ENCODE measurements at regions not wholly inside any gene's neighbourhood (a gene's known extent, or its start where the extent isn't known, plus 50 kb on each side); places are given as distances from the start of the nearest gene placed in this dataset.
"Not testable (repeated sequence)": the region's sequence is repeated elsewhere in the genome, so short reads cannot be mapped to it uniquely, and the experiment has no call there.

DNA sequence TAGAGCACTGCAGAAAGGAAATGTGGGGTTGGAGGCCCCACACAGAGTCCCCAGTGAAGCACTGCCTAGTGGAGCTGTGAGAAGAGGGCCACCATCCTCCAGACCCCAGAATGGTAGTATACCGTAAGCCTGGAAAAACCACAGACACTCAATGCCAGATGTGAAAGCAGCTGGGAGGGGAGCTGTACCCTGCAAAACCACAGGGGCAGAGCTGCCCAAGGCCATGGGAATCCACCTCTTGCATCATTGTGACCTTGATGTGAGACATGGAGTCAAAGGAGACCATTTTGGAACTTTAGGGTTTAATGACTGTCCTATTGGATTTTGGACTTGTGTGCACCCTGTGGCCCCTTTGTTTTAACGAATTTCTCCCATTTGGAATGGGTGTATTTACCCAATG lies 75.3 kb upstream of the SERPINE2 start:
- H3K36me3 ChIP-seq (ENCODE audit: control insufficient read depth, insufficient read depth, low read length), result no peaks in the 10 kb centered on the region
- H3K27me3 ChIP-seq (ENCODE audit: control insufficient read depth, insufficient read depth, low read length), result no peaks in the 10 kb centered on the region
- no peak overlapping the region for H3K4me3 ChIP-seq (ENCODE audit: low read depth, low read length)
- peaks cover 4% of the 10 kb centered on the region; the same call in 1 of the 2 replicates for H3K4me1 ChIP-seq (ENCODE audit: control insufficient read depth, insufficient read depth, low read length)
- no peak overlapping the region for H3K27ac ChIP-seq (ENCODE audit: low read depth, low read length)
- no peak overlapping the region for H3K9ac ChIP-seq (ENCODE audit: low read length)
- H3K9me3 ChIP-seq (ENCODE audit: control insufficient read depth, insufficient read depth, low read depth, low read length), result peaks cover 36% of the 10 kb centered on the region

DNA sequence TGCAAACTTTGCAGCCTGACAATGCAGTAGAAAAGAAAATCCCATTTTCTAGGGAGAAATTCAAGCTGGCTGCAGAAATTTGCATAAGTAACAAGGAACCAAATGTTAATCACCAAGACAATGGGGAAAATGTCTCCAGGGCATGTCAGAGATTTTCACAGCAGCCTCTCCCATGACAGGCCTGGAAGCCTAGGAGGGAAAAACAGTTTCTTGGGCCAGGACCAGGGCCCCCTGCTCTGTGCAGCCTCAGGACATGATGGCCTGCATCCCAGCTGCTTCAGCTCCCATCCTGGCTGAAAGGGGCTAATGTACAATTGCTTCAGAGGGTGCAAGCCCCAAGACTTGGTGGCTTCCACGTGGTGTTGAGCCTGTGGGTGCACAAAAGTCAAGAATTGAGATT lies 74.8 kb upstream of the SERPINE2 start:
- not testable (repeated sequence) for H3K4me3 ChIP-seq (ENCODE audit: low read depth, low read length); H3K27me3 ChIP-seq (ENCODE audit: control insufficient read depth, insufficient read depth, low read length); H3K27ac ChIP-seq (ENCODE audit: low read depth, low read length); H3K36me3 ChIP-seq (ENCODE audit: control insufficient read depth, insufficient read depth, low read length); H3K9ac ChIP-seq (ENCODE audit: low read length); H3K4me1 ChIP-seq (ENCODE audit: control insufficient read depth, insufficient read depth, low read length)
- H3K9me3 ChIP-seq (ENCODE audit: control insufficient read depth, insufficient read depth, low read depth, low read length), result peaks cover 31% of the 10 kb centered on the region

DNA sequence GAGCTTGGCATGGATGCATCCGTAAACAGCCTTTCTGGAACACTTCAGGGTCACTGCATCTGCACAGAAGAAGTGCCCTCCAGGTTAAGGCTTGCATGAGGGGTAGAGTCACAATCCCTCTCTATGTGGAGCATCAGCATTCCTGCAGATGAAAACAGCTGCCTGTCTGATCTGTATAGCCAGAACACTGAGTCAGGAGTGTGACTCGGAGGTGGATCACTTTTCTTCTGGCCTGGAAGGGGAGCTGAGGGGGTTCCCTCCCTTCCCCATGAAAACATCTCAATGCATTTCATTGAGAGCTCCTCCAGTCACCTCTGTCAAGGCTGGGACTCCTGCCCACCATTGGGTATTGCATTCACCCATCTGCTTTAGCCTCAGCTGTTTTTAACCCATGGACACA lies 72.5 kb upstream of the SERPINE2 start:
- H3K4me1 ChIP-seq (ENCODE audit: control insufficient read depth, insufficient read depth, low read length), result peaks cover 4% of the 10 kb centered on the region; the same call in 1 of the 2 replicates
- H3K4me3 ChIP-seq (ENCODE audit: low read depth, low read length), result no peak overlapping the region
- no peaks in the 10 kb centered on the region for H3K36me3 ChIP-seq (ENCODE audit: control insufficient read depth, insufficient read depth, low read length)
- H3K9me3 ChIP-seq (ENCODE audit: control insufficient read depth, insufficient read depth, low read depth, low read length), result peaks cover 27% of the 10 kb centered on the region
- no peak overlapping the region for H3K27ac ChIP-seq (ENCODE audit: low read depth, low read length)
- no peak overlapping the region for H3K9ac ChIP-seq (ENCODE audit: low read length)
- H3K27me3 ChIP-seq (ENCODE audit: control insufficient read depth, insufficient read depth, low read length), result no peaks in the 10 kb centered on the region

DNA sequence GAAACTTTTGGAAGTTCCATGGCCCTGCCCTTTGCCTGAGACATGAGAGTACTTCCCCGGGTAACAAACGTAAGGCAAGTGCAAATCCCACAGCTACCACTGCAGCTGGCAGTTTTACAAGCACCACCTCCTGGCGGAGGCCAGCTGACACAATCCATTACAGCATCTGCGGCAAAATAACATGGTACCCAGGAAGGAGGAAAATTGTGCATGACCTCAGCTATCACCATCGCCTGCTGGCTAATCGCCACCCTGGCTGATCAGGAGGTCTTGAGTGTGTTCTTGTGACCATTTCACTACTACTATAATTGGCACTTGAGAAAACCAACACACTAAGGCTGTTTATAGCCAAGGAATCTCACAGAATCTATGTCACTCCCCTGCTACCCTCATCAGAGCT lies 71.7 kb upstream of the SERPINE2 start:
- no peak overlapping the region for H3K27ac ChIP-seq (ENCODE audit: low read depth, low read length)
- no peak overlapping the region for H3K4me3 ChIP-seq (ENCODE audit: low read depth, low read length)
- no peak overlapping the region for H3K9ac ChIP-seq (ENCODE audit: low read length)
- peaks cover 20% of the 10 kb centered on the region for H3K9me3 ChIP-seq (ENCODE audit: control insufficient read depth, insufficient read depth, low read depth, low read length)
- H3K36me3 ChIP-seq (ENCODE audit: control insufficient read depth, insufficient read depth, low read length), result no peaks in the 10 kb centered on the region
- no peaks in the 10 kb centered on the region for H3K27me3 ChIP-seq (ENCODE audit: control insufficient read depth, insufficient read depth, low read length)
- peaks cover 4% of the 10 kb centered on the region; the same call in 1 of the 2 replicates for H3K4me1 ChIP-seq (ENCODE audit: control insufficient read depth, insufficient read depth, low read length)

DNA sequence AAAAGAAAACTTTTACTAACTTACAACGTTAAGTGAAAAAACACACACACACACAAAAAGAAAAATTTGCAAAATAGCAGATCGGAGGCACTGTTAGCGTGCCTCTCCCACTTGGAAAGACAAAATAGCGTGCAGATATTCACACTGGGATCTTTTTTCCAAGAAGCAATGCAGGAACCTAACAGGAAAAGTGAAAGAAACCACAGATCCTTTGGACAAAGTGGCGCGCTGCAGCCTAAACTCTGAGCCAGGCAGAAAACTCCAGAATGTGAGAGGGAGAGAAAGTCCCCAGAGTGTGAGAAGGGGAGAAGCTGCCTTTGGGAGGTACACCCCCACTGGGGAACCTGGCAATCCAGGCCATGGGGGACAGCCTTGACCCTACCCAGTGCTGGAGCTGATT lies 70.7 kb upstream of the SERPINE2 start:
- peaks cover 11% of the 10 kb centered on the region for H3K9me3 ChIP-seq (ENCODE audit: control insufficient read depth, insufficient read depth, low read depth, low read length)
- no peaks in the 10 kb centered on the region for H3K27me3 ChIP-seq (ENCODE audit: control insufficient read depth, insufficient read depth, low read length)
- no peak overlapping the region for H3K9ac ChIP-seq (ENCODE audit: low read length)
- no peak overlapping the region for H3K4me3 ChIP-seq (ENCODE audit: low read depth, low read length)
- no peak overlapping the region for H3K27ac ChIP-seq (ENCODE audit: low read depth, low read length)
- H3K36me3 ChIP-seq (ENCODE audit: control insufficient read depth, insufficient read depth, low read length), result no peaks in the 10 kb centered on the region
- peaks cover 4% of the 10 kb centered on the region; the same call in 1 of the 2 replicates for H3K4me1 ChIP-seq (ENCODE audit: control insufficient read depth, insufficient read depth, low read length)

DNA sequence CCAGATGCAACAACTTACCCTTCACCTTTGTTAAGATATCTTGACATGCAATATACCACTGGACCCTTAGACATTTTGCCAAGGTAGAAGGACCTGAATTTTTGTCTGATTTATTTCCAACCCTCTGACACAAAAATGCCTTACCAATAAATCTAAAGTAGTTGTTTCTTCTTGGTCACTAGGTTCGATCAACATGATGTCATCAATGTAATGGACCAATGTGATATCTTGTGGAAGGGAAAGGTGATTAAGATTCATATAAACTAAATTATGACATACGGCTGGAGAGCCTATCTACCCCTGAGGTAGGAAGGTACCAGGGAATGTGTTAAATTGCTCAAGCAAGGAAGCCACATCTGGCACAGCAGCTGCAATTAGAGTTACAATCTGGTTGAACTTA lies 67.7 kb upstream of the SERPINE2 start:
- H3K9me3 ChIP-seq (ENCODE audit: control insufficient read depth, insufficient read depth, low read depth, low read length), result no peaks in the 10 kb centered on the region
- no peak overlapping the region for H3K4me3 ChIP-seq (ENCODE audit: low read depth, low read length)
- no peak overlapping the region for H3K27ac ChIP-seq (ENCODE audit: low read depth, low read length)
- no peaks in the 10 kb centered on the region for H3K36me3 ChIP-seq (ENCODE audit: control insufficient read depth, insufficient read depth, low read length)
- H3K9ac ChIP-seq (ENCODE audit: low read length), result no peak overlapping the region
- H3K27me3 ChIP-seq (ENCODE audit: control insufficient read depth, insufficient read depth, low read length), result no peaks in the 10 kb centered on the region
- H3K4me1 ChIP-seq (ENCODE audit: control insufficient read depth, insufficient read depth, low read length), result no peaks in the 10 kb centered on the region

DNA sequence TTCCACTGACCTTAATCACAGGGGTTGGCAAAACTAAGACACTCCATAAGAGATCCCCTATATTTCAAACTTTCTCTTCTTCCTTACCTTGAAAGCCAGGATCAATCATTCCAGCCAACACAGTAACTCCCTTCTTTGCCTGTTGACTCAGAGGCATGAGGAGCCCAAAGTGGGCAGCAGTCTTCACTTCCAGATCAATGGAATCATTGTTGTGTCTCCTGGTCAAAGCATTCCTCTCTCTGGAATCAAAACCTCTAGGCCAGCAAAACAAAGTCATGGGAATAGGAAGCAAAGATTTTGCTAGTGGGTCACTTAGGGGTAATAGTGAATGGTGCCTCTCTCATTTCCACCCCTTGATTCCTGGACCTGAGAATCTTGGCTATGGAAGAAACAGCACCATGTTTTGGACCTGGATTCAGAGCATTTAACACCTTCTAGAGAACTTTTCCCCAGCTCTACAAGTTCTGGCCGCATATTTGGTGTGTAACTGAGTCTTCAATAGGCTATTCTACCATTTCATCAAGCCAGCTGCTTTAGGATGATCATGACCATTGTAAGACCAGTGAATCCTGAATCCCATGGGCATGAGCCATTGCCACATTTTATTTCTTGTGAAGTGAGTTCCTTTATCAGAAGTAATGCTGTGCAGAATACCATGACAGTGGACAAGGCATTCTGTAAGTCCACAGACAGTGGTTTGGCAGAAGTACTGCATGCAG lies 65.7 kb upstream of the SERPINE2 start:
- no peak overlapping the region for H3K4me3 ChIP-seq (ENCODE audit: low read depth, low read length)
- H3K27ac ChIP-seq (ENCODE audit: low read depth, low read length), result no peak overlapping the region
- H3K4me1 ChIP-seq (ENCODE audit: control insufficient read depth, insufficient read depth, low read length), result no peaks in the 10 kb centered on the region
- no peaks in the 10 kb centered on the region for H3K27me3 ChIP-seq (ENCODE audit: control insufficient read depth, insufficient read depth, low read length)
- H3K9me3 ChIP-seq (ENCODE audit: control insufficient read depth, insufficient read depth, low read depth, low read length), result no peaks in the 10 kb centered on the region
- no peaks in the 10 kb centered on the region for H3K36me3 ChIP-seq (ENCODE audit: control insufficient read depth, insufficient read depth, low read length)
- H3K9ac ChIP-seq (ENCODE audit: low read length), result no peak overlapping the region

DNA sequence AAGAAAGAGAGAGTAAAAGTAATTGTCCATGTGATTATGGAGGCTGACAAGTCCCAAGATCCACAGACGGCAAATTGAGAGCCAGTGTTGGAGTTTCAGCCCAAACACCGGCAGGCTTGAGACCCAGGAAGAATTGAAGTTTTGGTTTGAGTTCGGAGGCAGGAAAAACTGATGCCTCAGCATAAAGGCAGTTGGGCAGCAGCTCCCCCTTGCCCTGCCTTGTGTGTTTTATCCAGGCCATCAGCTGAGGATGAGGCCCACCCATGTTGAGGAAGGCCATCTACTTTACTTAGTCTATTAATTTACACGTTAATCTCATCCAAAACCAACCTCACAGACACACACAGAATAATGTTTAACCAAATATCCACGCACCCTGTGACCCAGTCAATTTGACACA lies 64.6 kb upstream of the SERPINE2 start:
- Histone ChIP-seq H3K4me3 (ENCODE audit: low read depth, low read length) (no peak overlapping the region), H3K36me3 (ENCODE audit: control insufficient read depth, insufficient read depth, low read length) (no peaks in the 10 kb centered on the region), H3K27me3 (ENCODE audit: control insufficient read depth, insufficient read depth, low read length) (no peaks in the 10 kb centered on the region), H3K9ac (ENCODE audit: low read length) (no peak overlapping the region), H3K27ac (ENCODE audit: low read depth, low read length) (no peak overlapping the region), H3K9me3 (ENCODE audit: control insufficient read depth, insufficient read depth, low read depth, low read length) (no peaks in the 10 kb centered on the region), H3K4me1 (ENCODE audit: control insufficient read depth, insufficient read depth, low read length) (no peaks in the 10 kb centered on the region)

DNA sequence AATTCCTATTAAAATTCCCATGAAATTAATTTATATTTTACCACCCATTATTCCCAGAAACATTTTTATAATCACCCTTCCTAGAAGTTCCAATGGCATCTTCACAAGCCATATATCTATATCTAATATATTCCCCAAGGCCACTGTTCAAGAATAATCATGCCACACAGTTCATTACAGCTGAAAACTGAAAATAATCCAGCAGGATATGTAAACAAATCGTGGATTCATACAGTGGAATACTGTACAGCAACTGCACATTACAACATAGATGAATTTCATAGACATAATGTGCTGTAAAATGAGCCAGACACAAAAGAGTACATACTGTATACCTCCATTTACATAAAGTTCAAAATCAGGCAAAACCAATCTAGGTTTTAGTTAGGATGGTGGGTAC lies 63.9 kb upstream of the SERPINE2 start:
- H3K36me3 ChIP-seq (ENCODE audit: control insufficient read depth, insufficient read depth, low read length), result no peaks in the 10 kb centered on the region
- H3K9ac ChIP-seq (ENCODE audit: low read length), result no peak overlapping the region
- H3K4me3 ChIP-seq (ENCODE audit: low read depth, low read length), result no peak overlapping the region
- no peaks in the 10 kb centered on the region for H3K4me1 ChIP-seq (ENCODE audit: control insufficient read depth, insufficient read depth, low read length)
- H3K27ac ChIP-seq (ENCODE audit: low read depth, low read length), result no peak overlapping the region
- H3K9me3 ChIP-seq (ENCODE audit: control insufficient read depth, insufficient read depth, low read depth, low read length), result no peaks in the 10 kb centered on the region
- H3K27me3 ChIP-seq (ENCODE audit: control insufficient read depth, insufficient read depth, low read length), result no peaks in the 10 kb centered on the region

DNA sequence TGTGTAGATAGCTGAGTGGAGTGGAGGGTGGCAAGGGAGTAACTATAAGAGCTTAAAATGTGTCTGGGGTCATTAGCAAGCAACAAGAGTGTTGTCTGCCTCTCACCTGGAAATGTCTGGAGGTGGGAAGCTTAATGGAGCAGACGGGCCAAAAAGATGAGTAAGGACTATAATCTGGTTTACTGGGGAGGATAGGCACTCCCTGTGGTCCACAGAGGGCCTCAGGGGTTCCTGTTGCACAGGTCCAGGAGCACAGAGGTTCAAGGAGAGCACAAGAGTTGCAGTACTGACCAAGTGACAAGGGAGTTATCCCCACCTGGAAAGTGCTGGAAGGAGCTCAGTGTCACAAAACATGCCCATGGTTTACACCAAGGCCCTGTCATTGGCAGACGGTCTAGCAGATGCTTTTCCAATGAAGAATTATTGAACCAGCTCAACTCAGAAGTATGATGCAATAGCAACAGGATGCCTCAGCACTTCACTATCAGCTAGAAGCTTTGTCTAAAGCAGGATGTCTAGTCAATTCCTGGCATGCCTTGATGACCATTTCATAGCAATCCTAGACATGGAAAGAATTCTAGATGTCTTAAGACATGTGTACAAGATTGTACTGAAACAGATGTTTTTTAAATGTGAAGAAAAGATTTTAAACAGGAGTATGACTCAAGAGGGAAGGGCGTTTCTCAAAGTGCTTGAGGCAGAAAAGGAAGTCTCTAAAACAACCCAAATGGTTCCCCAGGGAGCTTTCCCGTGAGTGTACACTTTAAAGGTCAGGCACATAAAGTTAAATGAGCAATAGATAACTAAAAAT lies 62.9 kb upstream of the SERPINE2 start:
- Histone ChIP-seq H3K27me3 (ENCODE audit: control insufficient read depth, insufficient read depth, low read length) (no peaks in the 10 kb centered on the region), H3K36me3 (ENCODE audit: control insufficient read depth, insufficient read depth, low read length) (no peaks in the 10 kb centered on the region), H3K9me3 (ENCODE audit: control insufficient read depth, insufficient read depth, low read depth, low read length) (peaks cover 5% of the 10 kb centered on the region; the same call in 1 of the 2 replicates), H3K27ac (ENCODE audit: low read depth, low read length) (no peak overlapping the region), H3K4me1 (ENCODE audit: control insufficient read depth, insufficient read depth, low read length) (no peaks in the 10 kb centered on the region), H3K4me3 (ENCODE audit: low read depth, low read length) (no peak overlapping the region), H3K9ac (ENCODE audit: low read length) (no peak overlapping the region)

DNA sequence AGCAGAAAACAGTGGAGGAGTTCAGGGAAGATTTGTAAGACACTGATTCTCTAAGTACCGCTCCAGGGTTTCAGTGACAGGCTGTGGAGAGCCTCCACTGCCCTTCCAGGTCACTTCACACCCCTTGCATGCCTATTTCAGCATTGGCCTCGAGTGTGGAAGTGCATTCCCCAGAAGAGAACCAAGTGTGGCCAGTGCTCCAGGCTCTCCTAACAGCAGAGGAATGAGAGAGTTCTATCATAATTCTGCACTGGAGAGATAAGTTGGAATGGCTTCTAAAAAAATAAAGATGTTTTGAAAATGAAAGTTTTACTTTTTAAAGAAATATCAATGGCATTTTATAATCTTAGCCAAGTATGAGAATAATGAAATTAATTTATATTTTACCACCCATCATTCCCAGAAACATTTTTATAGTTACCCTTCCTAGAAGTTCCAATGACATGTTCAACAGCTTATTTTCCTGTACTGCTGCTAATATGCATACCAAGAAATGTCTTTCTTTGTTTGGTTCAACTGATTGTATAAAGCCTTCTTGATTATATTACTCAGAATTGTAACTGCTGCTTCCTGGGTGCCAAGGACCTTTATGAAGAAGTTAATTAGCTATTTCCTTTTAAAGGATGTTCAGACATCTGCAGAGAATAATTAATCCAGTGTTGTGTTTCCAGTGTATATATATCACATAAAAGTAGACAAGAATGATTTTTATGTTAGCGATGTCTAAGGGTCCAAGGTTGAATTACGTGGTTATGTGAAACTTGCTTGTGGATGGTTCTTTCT lies 61.0 kb upstream of the SERPINE2 start:
- H3K27ac ChIP-seq (ENCODE audit: low read depth, low read length), result no peak overlapping the region
- no peak overlapping the region for H3K9ac ChIP-seq (ENCODE audit: low read length)
- H3K27me3 ChIP-seq (ENCODE audit: control insufficient read depth, insufficient read depth, low read length), result no peaks in the 10 kb centered on the region

More for the DNA sequence above, 61.0 kb upstream of the SERPINE2 start:
- no peaks in the 10 kb centered on the region for H3K4me1 ChIP-seq (ENCODE audit: control insufficient read depth, insufficient read depth, low read length)
- H3K9me3 ChIP-seq (ENCODE audit: control insufficient read depth, insufficient read depth, low read depth, low read length), result peaks cover 13% of the 10 kb centered on the region; the same call in 1 of the 2 replicates
- no peak overlapping the region for H3K4me3 ChIP-seq (ENCODE audit: low read depth, low read length)
- H3K36me3 ChIP-seq (ENCODE audit: control insufficient read depth, insufficient read depth, low read length), result no peaks in the 10 kb centered on the region
